K562 (cell line): ENCODE measurements at regions not wholly inside any gene's neighbourhood (a gene's known extent, or its start where the extent isn't known, plus 50 kb on each side); places are given as distances from the start of the nearest gene placed in this dataset.

Source experiments
- ATAC-seq: fragments of 200-7000 bp; cut with Tn5 transposase; 3 replicates; pipeline ENCODE4 v1.9.1; 2020; ENCODE audit warnings: moderate library complexity
- BruUV-seq: library from RNA; stranded (reverse); fragments of 400-500 nt; replicated peaks from 2 replicates; lab custom pipeline; 2021; lab: Mats Ljungman, UMichigan
- CTCF ChIA-PET: fragments of 300-600 bp; formaldehyde crosslinking; extraction: SDS; loops from one replicate; lab custom pipeline; 2021; ENCODE audit warnings: low intra/inter-chr PET ratio; lab: Yijun Ruan, JAX
- POLR2A ChIA-PET: fragments of 300-600, 350-650 bp; sonication (Branson Sonifier 250); formaldehyde crosslinking; extraction: SDS; loops from one replicate; lab custom pipeline; 2021; ENCODE audit warnings: antibody characterized with exemption, inconsistent platforms; lab: Yijun Ruan, JAX
- DNase-seq, 4 experiments: peaks; one replicate each; pipeline versions ENCODE4 v3.0.0 to v3.0.0-alpha.2; 2011 to 2018; ENCODE audit warnings: low spot score in 3 of 4, mixed read lengths in 3 of 4; ENCODE audit errors: extremely low read depth in 1 of 4
- FAIRE-seq: peaks from 2 replicates; lab custom pipeline; 2011; peaks lifted over from hg19 to GRCh38; lab: Jason Lieb, UNC
- H2AFZ ChIP-seq: 2 replicates; pipeline ENCODE4 v1.6.0; 2011; ENCODE audit warnings: low read depth, low read length, control low read depth, inconsistent platforms
- H3K27ac ChIP-seq: fragments of 200-600 bp; 3 replicates; pipeline ENCODE4 v1.8.0; 2011; ENCODE audit warnings: low read depth, mild to moderate bottlenecking, control low read depth, inconsistent platforms, low read length, moderate library complexity, mixed read lengths; ENCODE audit errors: extremely low read depth
- H3K27me3 ChIP-seq, 2 experiments: fragments of 300-600 bp in 1 of 2; 2 replicates in 1 of 2; 3 replicates in 1 of 2; pipeline versions ENCODE4 v1.6.0 to v1.8.0; 2011; ENCODE audit warnings: inconsistent platforms in 2 of 2, low read length in 2 of 2, mild to moderate bottlenecking in 1 of 2, mixed read lengths in 1 of 2, moderate library complexity in 1 of 2; ENCODE audit not compliant: control insufficient read depth in 2 of 2, insufficient read depth in 2 of 2
- H3K36me3 ChIP-seq: fragments of 300-600 bp; 3 replicates; pipeline ENCODE4 v1.8.0; 2011; ENCODE audit warnings: mild to moderate bottlenecking, low read length, inconsistent platforms; ENCODE audit not compliant: control insufficient read depth, insufficient read depth
- H3K4me1 ChIP-seq, 2 experiments: fragments of 200-600 bp in 1 of 2; replicated peaks in 1 of 2; 2 replicates in 1 of 2; 3 replicates in 1 of 2; pipeline versions ENCODE4 v1.5.1 to v1.8.0; 2011; ENCODE audit warnings: inconsistent platforms in 2 of 2, low read length in 2 of 2, mild to moderate bottlenecking in 1 of 2, mixed read lengths in 1 of 2, moderate library complexity in 1 of 2; ENCODE audit not compliant: control insufficient read depth in 2 of 2, insufficient read depth in 2 of 2
- H3K4me2 ChIP-seq: 2 replicates; pipeline ENCODE4 v1.6.1; 2011; ENCODE audit warnings: low read length, control low read depth, inconsistent platforms, mixed read lengths; ENCODE audit not compliant: insufficient read depth
- H3K4me3 ChIP-seq: fragments of 200-600 bp; sonication (generic), shearing (Covaris generic); 2 replicates; pipeline ENCODE4 v1.5.1; 2016; ENCODE audit warnings: control low read depth, inconsistent platforms
- H3K79me2 ChIP-seq: fragments of 200-600 bp; 3 replicates; pipeline ENCODE4 v1.8.0; 2011; ENCODE audit warnings: low read length, inconsistent platforms; ENCODE audit not compliant: control insufficient read depth, insufficient read depth
- H3K9ac ChIP-seq, 2 experiments: 2 replicates each; pipeline versions ENCODE4 v1.6.0 to v1.6.1; 2011; ENCODE audit warnings: low read depth in 2 of 2, low read length in 2 of 2, control low read depth in 1 of 2, inconsistent platforms in 1 of 2, mild to moderate bottlenecking in 1 of 2, mixed read lengths in 1 of 2; ENCODE audit not compliant: insufficient read depth in 1 of 2
- H3K9me1 ChIP-seq: one replicate; pipeline ENCODE4 v1.6.0; 2011; ENCODE audit warnings: inconsistent platforms, mild to moderate bottlenecking, low read length, moderate library complexity; ENCODE audit not compliant: control insufficient read depth, insufficient read depth
- H3K9me3 ChIP-seq: replicated peaks from 2 replicates; pipeline ENCODE4 v1.5.1; 2011; ENCODE audit warnings: low read depth, low read length, inconsistent platforms; ENCODE audit not compliant: control insufficient read depth, insufficient read depth
- H4K20me1 ChIP-seq: replicated peaks from 2 replicates; pipeline ENCODE4 v1.6.1; 2011; ENCODE audit warnings: low read length, inconsistent platforms, mixed read lengths; ENCODE audit not compliant: control insufficient read depth, insufficient read depth
- BMI1 ChIP-seq: fragments of 150-350 bp; IDR thresholded peaks from 2 replicates; pipeline ENCODE4 v1.6.1; 2014; ENCODE audit warnings: low read length
- CCNT2 ChIP-seq: IDR thresholded peaks from 2 replicates; pipeline ENCODE4 v1.6.1; 2011; ENCODE audit warnings: borderline replicate concordance, low read depth, mild to moderate bottlenecking, moderate library complexity, mixed read lengths, low read length; ENCODE audit not compliant: insufficient read length; ENCODE audit errors: extremely low read depth
- DEAF1 ChIP-seq: fragments of 450-650 bp; formaldehyde crosslinking; IDR thresholded peaks from 2 replicates; pipeline ENCODE4 v1.4.0; 2020; ENCODE audit warnings: mild to moderate bottlenecking, moderate library complexity
- GABPA ChIP-seq: fragments of 200-800 bp; sonication (Bioruptor generic); conservative IDR thresholded peaks from 2 replicates; pipeline ENCODE4 v1.6.1; 2016; ENCODE audit warnings: low read depth, missing genetic modification characterization, missing compliant biosample characterization
- GATAD2A ChIP-seq: fragments of 450-650 bp; IDR thresholded peaks from 2 replicates; pipeline ENCODE4 v1.6.1; 2017
- HSF4 ChIP-seq: fragments of 250-450 bp; sonication (Bioruptor Pico); IDR thresholded peaks from 2 replicates; pipeline ENCODE4 v2.1.2; 2022; ENCODE audit warnings: mild to moderate bottlenecking, moderate library complexity, borderline replicate concordance
- MAFF ChIP-seq: IDR thresholded peaks from 2 replicates; pipeline ENCODE4 v1.6.1; 2012; ENCODE audit warnings: low read length, improper control_type of control experiment
- NR1H2 ChIP-seq: sonication (generic); formaldehyde crosslinking; IDR thresholded peaks from 2 replicates; pipeline ENCODE4 v1.4.0; 2020; ENCODE audit warnings: mild to moderate bottlenecking, missing genetic modification reagents
- TCF3 ChIP-seq: sonication (generic); formaldehyde crosslinking; IDR thresholded peaks from 2 replicates; pipeline ENCODE4 v1.4.0; 2020; ENCODE audit warnings: mild to moderate bottlenecking, missing genetic modification reagents
- ZC3H4 ChIP-seq: sonication (generic); formaldehyde crosslinking; IDR thresholded peaks from 2 replicates; pipeline ENCODE4 v1.9.0; 2021; ENCODE audit warnings: missing genetic modification reagents, borderline replicate concordance
- ZNF274 ChIP-seq: IDR thresholded peaks from 2 replicates; pipeline ENCODE4 v1.6.1; 2011; ENCODE audit warnings: low read depth, mild to moderate bottlenecking, low read length, moderate library complexity, borderline replicate concordance
- ZNF384 ChIP-seq: IDR thresholded peaks from 2 replicates; pipeline ENCODE4 v1.6.1; 2012; ENCODE audit warnings: low read depth, low read length, improper control_type of control experiment
- ZNF699 ChIP-seq: fragments of 250-450 bp; sonication (Bioruptor Pico); IDR thresholded peaks from 2 replicates; pipeline ENCODE4 v1.8.0; 2021; ENCODE audit warnings: mild to moderate bottlenecking, moderate library complexity; ENCODE audit not compliant: insufficient replicate concordance
- WGBS: fragments of 100-300 bp; shearing (Covaris generic); methylation state at CpG from one replicate; pipeline ENCODE4 v1.1.6; 2016; ENCODE audit warnings: low coverage, mixed read lengths; ENCODE audit not compliant: insufficient coverage; ENCODE audit errors: missing lambda C conversion rate; 5-methylcytosine and 5-hydroxymethylcytosine counted together
- in situ Hi-C: fragments of 300-500 bp; cut with MboI; formaldehyde crosslinking; loops from 4 replicates; pipeline ENCODE4 v1.15.0; 2018; ENCODE audit warnings: inconsistent platforms, mixed read lengths
- intact Hi-C: fragments of 100-400 bp; cut with micrococcal nuclease; formaldehyde crosslinking; loops from 2 replicates; pipeline ENCODE4 v1.14.2; 2022

GRCh38 chr10:58920655-58921003 lies 255.8 kb upstream of the PHYHIPL start:
- Histone ChIP-seq H3K27me3 (no peaks in the 10 kb centered on the region), H3K4me3 (no peak overlapping the region), H3K27ac (no peak overlapping the region), H3K79me2 (no peaks in the 10 kb centered on the region), H3K9me1 (no peaks in the 10 kb centered on the region), H2AFZ (no peak overlapping the region), H3K9ac (no peak overlapping the region), H3K36me3 (no peaks in the 10 kb centered on the region), H3K9me3 (no peaks in the 10 kb centered on the region), H3K4me1 (no peaks in the 10 kb centered on the region), H3K4me2 (no peak overlapping the region), H4K20me1 (no peaks in the 10 kb centered on the region)
- TF ChIP-seq ZC3H4 (CRISPR knock-in tag), result no peak
- intact Hi-C loops, result no loop called here
- ChIA-PET POLR2A (no interaction called here), CTCF (no interaction called here)
- DNase-seq (no peak), FAIRE-seq (no peak), ATAC-seq (no peak)
- in situ Hi-C loops, result no loop called here
- BruUV-seq, result no TSS peak

GRCh38 chr10:58921421-58921855 lies 255.0 kb upstream of the PHYHIPL start:
- CTCF ChIA-PET, result no interaction called here
- ATAC-seq, result no peak

More at GRCh38 chr10:58921421-58921855, 255.0 kb upstream of the PHYHIPL start:
- Histone ChIP-seq H3K79me2 (no peaks in the 10 kb centered on the region), H3K36me3 (no peaks in the 10 kb centered on the region), H3K9me3 (no peaks in the 10 kb centered on the region), H3K27ac (no peak overlapping the region), H4K20me1 (no peaks in the 10 kb centered on the region), H3K9ac (no peak overlapping the region), H3K27me3 (no peaks in the 10 kb centered on the region), H3K4me2 (no peak overlapping the region), H3K9me1 (no peaks in the 10 kb centered on the region), H3K4me3 (no peak overlapping the region), H3K4me1 (no peaks in the 10 kb centered on the region), H2AFZ (no peak overlapping the region)
- no TSS peak for BruUV-seq
- in situ Hi-C loops, result no loop called here
- 0% methylated on average over 2 of the region's 2 CpGs for WGBS
- TF ChIP-seq ZNF274 (no peak), ZNF384 (no peak), ZNF699 (CRISPR knock-in tag) (no peak), TCF3 (no peak), GATAD2A (no peak), HSF4 (CRISPR knock-in tag) (no peak), CCNT2 (no peak), DEAF1 (CRISPR knock-in tag) (no peak), BMI1 (no peak), NR1H2 (no peak), GABPA (tag) (no peak), MAFF (no peak)
- POLR2A ChIA-PET, result interaction anchor here (0.7 kb wide), 2 partner anchors 9 to 1173 kb away, joined by 3 read pairs; no protein-coding TSS in a partner anchor
- DNase-seq (no peak), FAIRE-seq (no peak)
- intact Hi-C loops, result no loop called here
